ENCODE measurements at regions not wholly inside any gene's neighbourhood (a gene's known extent, or its start where the extent isn't known, plus 50 kb on each side); places are given as distances from the start of the nearest gene placed in this dataset.

- no peak for DNase-seq
These were observed 60.1 kb upstream of the BNC2 start for GRCh38 chr9:16930578-16930977.

GRCh38 chr9:16928179-16928945 is 57.9 kb upstream of the BNC2 start:
- no peak for DNase-seq

GRCh38 chr9:16925426-16925825 is 55.0 kb upstream of the BNC2 start:
- no peak for DNase-seq

- no peak for DNase-seq
These were observed 53.9 kb upstream of the BNC2 start for GRCh38 chr9:16924311-16924915.

DNA sequence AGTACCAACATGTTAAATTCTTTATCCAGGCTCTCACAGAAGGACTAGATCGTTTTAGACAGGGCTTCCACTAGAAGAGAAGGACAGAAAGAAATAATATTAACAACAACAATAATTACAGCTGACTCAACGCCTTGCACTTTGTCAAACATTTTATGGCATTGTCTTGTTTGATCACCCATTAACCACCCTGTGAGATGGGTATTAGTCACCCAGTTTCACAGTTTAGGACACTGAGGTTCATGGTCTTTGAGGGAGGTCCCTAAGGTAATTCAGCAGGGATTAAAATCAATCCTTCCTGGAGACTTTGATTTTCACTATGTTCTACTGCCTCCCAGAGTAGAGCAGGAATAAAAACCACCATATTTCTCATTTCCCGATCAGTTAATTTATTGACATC is 51.4 kb upstream of the BNC2 start:
- DNase-seq: no peak

Data from hematopoietic multipotent progenitor cell treated with erythropoietin and hydrocortisone succinate and interleukin-3 and kit ligand, for 6 days (in vitro differentiated cells).